Activated CD4-positive, alpha-beta T cell treated with anti-CD3 and anti-CD28 coated beads, Interleukin-2, amount 50 U/mL, for 48 hours (primary cell): ENCODE measurements at regions not wholly inside any gene's neighbourhood (a gene's known extent, or its start where the extent isn't known, plus 50 kb on each side); places are given as distances from the start of the nearest gene placed in this dataset.
"Not testable (repeated sequence)": the region's sequence is repeated elsewhere in the genome, so short reads cannot be mapped to it uniquely, and the experiment has no call there.

Source experiments
- DNase-seq, 2 experiments: peaks; one replicate each; pipeline ENCODE4 v3.0.0-alpha.2; 2020

DNA sequence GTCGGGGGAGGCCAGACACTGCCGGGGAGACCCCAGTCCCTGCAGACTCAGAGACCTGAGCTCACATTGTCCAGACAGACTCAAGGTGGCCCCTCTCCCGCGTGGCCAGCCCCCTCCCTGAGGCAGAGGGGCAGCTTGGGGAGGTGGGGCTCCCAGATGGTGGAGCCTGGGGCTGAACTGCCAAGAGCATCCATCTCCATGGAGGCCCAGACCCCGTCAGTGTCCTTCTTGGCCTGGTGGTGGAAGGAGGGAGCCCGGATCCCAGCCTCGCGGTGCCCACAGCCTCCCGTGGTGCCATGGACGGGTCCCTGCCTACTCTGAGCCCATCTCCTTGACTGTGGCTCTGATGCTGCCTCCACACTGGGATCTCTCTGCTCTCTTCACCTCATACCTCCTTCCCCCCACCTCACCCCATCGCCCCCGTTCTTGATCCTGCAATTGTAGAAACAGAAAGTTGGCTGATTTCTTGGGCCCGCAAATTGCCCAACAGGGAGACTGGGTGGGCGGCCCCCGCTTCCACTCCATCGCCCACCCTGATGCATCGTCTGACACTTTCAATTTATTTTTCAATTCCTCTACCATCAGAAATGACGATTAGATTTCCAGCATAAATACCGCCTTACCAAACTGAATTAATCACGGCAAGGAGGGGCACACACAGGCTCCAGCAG is 348.9 kb downstream of the MATN1 start:
- no peak for DNase-seq

DNA sequence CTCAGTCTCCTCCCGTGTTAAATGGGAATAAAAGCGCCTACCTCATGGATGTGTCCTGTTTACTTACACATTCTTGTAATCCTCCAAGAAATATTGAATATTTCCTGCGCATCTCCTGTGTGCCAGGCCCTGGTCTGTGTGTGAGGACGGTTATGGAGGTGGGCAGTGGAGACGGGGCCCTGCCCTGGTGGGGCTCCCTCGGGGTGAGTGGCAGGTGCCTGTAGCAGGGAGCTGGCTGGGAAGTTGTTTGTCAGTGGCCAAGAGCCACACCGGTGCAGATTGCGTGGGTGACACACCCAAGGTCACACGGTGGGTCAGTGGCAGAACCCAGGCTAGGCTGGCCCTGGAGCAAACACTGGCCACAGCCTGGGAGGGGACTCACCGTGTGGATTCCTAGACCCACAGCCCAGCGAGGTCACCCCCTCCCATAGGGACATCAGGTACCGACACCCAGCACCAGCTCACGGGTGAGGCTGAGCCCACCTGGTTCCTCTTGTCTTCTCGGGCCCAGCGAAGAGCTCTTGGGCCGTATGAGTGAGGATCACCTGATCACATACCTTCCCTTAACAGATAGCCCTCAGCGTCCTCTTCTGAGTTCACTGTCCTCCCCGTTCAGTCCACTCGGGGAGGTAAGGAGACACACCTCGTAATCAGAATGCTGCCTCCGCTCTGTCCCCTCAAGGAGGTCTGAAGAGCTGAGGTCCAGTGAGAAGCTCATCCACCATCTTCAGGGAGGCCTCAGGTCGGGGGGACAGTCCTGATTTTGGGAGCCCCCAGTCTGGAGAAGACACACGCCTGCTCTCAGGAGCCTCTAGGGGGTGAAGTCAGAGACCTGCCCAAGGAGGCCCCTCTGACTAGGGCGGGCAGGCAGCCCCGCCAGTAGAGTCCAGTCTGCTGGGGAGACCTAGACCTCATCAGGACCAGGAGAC is 349.6 kb downstream of the MATN1 start:
- DNase-seq: no peak

DNA sequence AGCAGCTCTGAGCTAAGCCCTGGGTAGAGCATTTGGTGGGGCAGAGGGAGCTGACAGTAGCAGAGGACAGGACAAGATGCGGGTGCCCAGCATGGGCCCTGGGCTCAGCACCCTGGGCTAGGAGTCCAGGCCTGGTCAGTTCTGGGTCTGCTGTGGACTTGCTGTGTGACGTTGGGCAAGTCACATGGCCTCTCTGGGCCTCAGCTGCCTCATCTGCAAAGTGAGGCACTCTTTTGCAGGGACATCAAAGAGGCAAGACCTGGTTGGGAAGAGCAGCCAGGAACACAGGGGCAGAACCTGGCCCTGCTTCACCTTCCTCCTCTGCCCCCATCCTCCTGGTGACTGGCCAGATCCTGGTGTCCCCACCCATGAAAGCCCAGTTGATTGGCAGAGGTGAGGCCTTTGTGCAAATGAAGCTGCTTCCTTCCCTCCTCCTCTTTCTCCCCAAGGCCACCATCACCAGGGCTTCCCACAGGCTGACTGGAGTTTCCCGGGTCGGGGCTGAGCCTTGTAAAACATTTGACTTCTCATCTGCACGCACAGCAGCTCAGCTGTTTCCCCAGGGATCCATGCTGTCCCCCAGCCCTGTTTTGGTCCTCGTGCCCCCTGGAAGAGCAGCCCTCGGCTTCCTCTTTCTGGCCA is 350.5 kb downstream of the MATN1 start:
- no peak for DNase-seq

DNA sequence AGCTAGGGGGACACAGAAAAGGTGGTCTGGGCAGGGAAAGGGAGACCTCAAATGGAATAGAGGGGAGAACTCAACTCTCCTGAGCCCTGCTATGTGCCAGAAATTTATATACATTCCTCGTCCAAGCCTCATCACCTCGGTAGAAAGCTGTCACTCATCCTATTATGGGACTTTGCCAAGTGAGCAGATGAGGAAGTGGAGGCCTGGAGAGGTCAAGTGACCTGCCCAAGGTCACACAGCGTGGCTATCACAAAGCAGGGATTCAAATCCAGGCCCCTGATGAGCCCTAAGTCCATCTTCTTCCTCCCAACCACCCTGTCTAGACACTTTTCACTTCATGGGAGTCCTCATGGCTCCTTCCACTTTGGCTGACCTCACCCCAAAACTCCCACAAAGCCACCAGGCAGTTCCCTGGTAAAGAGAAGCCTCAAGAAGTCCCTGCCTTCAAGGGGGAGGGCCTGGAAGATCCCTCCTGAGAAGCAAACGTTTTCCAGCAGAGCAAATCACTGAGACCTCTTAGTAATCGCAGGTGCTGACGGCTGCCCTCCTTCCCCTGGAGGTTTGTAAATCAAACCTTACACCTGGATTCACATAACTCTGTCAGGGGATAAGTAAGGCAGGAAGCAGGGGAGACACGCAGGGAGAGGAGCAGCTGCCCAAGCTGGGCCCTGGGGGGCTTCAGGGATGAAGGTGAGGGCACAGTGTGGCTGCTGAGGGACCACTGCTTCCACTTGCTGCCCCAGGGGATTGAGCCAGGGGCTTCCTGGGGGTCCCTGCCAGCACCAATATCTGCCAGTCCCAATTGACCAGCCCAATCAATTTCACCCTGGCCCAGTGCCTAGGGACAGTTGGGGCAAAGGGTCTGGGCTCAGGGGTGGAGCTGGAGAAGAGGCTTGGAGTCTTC is 351.2 kb downstream of the MATN1 start:
- DNase-seq: no peak

DNA sequence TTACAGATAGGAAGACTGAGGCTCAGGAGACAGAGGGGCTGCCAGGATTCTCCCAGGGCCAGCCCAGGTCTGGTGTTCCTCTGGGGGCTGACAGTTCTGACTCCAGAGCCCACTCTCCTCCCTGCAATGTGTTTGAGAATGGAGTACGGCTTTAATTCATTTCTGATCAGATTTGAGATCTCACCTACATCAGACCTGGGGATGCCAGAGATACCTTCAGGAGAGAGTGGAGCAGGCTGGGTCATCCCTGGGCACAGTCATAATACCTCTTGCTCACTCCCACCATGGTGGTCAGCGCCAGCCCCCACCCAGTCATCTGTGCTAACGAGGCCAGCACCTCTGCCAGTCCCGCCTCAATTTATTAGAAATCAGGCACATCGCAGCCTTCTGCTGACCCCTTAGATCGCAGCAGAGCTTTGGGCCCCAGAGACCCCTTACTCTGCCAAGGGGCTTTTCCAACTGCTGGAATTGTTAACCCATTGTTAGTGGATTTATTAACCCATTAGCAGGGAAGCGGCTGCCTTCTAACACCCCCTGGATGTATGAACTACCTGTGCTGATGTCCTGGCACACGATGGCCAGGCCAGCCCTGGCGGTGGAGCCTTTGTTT is 352.1 kb downstream of the MATN1 start:
- no peak for DNase-seq

DNA sequence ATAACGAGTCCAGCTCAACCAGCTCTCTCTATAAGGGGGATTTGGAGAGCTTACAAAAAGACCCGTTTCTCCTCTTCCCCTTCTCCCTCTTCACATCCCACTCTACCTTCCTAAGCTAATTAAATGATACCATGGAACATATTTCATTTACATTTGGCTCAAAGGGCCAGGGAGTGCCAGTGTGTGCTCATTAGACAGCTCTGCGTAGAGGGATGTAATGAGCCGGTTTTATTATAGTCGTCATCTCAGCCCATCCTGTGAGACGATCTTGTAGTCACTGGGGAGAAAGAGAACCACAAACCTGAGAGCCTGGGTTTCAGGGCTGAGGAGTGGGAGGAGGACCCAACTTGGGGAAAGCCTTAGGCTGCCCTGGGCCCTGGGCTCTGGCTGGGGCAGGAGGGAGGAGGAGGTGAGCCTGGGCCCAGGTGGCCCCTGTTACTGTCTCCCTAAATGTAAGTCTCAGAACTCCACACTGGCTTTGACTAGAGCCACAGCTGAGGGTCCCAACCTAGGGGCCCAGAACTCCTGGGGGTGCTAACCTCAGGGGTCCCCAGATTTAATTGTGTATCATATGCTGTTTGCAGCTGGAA is 354.6 kb downstream of the MATN1 start:
- no peak for DNase-seq

DNA sequence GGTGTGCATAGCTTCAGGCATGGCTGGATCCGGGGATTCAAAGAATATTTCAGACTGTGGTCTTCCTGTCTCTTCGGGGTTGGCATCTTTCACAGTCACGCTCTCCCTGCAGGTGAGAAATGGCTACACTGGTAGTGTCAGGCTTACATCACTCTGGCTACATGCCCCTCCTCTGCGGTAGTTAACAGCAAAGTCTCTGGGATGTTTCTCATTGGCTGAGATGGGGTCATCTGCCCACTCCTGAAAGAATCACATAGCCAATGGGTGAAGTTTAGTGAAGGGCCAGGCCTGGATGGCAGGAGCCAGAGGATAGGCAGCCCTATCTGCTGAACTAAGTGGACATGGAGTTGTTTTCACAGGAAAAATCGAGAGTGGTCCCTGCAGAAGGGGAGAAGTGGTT is 356.5 kb downstream of the MATN1 start:
- DNase-seq: no peak

DNA sequence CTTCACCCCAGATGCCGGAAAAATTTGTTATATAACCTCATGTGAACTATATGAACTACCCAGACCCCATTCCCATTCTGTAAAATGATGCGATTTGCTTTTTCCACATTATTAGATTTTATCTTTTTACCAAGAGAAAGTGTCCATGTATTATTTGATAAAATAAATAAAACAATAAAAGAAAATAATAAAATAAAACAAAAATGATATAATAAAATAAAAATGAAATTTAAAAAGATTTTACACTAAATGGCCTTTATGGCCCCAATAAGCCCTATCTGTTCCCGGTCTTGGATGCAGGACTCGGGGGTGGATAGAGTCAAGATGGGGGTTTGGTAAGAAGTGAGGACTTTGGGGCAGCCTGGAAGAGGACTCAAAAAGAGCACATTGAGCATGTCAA is 357.2 kb downstream of the MATN1 start:
- DNase-seq: no peak

DNA sequence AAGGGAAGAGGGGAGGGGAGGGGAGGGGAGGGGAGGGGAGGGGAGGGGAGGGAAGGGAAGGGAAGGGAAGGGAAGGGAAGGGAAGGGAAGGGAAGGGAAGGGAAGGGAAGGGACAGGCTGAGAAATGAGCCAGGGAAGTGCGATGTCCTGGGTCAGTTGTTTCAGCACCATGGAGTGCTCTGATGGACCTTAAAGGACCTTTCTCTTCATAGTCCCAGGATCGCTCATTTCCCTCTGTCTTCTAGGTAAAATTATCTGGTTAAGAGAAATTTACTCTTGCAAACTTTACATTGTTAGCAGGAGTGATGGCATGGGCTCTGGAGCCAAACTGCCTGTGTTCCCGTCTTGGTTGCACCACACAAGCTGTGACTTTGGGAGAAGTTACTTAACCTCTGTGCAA is 357.8 kb downstream of the MATN1 start:
- DNase-seq: no peak

DNA sequence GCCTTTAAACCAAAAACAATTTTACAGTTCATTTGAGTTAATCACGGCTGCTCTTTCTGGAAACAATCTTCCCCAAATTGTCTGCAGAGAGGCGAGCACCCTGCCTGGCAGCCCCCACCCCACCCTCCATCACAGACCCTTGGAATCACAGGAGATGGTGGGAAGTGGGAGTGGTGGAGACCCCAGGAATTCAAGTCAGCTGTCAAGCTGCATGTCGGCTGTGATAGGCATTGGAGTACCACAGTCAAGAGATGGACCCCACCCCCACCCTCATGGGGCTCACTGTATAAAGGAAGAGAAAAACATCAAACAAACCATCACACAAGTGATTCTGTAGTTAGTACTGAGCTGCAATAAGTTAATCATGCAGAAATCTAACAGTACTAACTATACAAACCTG is 360.4 kb downstream of the MATN1 start:
- no peak for DNase-seq

DNA sequence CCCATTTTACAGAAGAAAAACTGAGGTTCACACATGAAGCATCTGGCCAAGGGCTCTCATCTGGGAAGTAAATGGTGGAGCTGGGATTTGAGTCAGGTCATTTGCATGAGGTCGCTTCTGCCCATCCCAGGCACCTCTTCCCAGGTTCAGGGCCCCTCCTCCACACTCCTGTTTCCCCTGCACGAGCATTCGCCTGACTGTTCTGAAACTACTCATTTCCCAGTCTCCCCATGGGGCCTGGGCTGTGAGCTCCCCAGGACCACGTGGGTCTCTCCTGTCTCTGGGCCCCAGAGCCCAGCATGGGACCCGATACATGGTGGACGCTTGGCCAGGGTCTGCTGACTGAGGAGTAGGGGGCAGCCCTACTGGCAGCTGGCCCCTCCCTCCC is 360.8 kb downstream of the MATN1 start:
- no peak for DNase-seq

DNA sequence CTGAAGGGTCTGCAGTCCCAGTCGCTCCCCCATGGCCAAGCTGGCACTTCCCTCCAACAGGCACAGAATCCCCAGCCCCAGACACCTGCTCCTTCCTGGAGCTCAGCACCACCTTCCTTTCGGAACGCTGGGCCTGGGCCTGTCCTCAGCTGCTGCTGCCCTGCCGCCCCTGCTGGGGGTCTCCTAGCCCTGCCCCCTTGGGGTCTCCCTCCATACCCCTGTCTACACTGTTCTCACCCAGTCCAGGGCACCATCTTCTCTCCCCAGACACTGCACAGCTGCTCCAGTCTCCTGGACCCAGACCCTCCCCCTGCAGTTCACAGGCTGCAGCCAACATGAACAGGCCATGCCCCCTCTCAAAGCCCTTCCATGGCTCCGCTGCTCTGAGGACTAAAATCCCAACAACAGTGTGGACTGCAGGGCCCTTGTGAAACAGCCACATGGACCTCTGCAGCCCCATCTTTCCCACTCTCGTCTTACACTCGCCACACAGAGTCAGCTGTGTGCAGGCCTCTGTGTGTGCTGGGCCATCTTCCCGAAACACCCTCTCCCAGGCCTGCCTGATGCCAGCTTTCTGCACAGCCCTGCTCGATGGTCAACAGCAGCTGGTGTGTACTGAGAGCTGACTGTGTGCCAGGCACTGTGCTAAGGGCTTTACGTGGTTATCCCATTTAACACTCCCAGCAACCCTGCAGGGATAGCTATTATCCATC is 361.3 kb downstream of the MATN1 start:
- DNase-seq: not testable (repeated sequence)

DNA sequence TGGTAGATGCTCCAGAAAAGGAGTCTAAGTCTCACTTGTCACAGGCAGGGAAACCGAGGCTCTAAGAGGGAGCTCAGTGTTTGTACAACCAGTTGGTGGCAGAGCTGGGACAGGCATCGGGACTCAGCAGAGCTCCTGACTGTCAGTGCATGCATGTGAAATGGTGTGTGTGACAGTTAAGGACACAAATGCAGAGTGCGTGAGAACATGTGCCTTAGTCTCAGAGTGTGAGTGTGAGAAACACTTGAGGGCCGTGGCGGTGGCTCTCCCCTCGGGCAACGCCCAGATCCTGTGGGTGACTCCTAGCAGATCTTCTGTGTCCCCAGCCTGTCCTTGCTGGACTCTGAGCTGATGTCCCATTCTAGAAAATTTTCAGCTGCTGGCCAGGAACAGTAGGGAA is 362.6 kb downstream of the MATN1 start:
- no peak for DNase-seq

DNA sequence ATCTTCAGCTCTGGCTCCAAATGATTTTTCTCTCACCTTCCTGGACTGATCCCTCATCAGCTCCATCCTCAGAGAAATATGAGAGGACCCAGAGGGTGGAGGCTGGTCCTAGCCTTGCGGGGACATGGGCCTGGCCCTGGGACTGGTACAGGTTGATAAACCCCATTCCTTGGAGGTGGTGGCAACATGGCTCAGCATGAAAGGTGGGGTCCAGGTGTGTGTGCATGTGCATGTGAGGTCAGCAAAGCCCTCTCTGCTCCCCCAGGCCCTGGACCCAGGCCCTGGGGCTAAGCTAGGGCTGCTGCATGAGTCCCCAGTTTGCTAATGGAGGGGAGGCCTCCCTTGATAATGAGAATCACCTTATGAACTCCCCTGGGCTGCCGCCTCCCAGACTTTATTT is 363.1 kb downstream of the MATN1 start:
- DNase-seq: no peak

DNA sequence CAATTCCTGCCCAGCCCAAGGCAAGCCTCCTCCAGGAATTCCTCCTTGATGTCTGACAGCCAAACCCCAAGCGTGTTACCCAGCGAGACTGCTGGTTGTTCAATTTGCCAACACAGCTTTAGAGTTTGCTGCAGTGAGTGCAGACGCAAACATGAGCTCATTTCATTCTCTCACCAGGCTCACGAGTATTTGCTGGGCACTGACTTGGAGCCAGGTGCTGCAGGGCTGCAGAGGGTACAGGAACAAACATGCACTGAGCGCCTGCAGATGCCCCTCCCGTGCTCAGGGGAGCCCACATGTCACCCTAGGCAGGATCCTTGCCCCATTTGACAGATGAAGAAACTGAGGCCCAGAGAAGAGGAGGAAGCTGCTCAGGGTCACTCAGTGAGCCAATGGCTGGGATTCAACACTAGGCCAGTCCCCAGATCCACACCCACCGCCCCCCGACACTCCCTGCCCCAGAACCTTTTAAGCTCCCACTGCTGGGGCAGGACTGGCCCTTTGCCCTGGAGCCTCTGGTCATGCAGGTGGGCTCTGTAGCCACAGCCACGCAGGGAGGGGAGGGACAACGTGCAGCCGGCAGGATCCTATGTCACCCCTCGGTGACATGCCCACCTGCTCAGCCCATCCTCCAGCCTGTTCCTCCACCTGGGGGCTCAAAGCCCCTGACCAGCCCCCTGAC is 363.7 kb downstream of the MATN1 start:
- no peak for DNase-seq

DNA sequence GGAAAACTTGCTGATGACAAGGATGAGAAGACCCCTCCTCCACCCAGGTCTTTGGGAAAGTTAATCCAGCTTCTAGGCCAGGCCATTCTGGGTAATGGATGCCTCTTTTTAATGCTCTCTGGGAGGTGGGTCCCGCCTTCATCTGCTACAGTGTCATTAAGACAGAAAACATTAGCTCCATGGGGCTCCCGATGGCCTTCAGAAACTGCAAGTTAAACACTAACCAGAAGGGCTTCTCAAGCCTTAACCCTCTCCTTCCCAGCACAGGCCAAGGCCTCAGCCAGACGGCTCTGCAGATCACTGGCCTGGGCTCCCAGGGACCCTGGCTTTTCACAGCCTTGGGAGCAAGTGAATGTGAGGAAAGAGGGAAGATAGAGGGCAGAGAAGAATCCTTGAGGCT is 364.9 kb downstream of the MATN1 start:
- no peak for DNase-seq

DNA sequence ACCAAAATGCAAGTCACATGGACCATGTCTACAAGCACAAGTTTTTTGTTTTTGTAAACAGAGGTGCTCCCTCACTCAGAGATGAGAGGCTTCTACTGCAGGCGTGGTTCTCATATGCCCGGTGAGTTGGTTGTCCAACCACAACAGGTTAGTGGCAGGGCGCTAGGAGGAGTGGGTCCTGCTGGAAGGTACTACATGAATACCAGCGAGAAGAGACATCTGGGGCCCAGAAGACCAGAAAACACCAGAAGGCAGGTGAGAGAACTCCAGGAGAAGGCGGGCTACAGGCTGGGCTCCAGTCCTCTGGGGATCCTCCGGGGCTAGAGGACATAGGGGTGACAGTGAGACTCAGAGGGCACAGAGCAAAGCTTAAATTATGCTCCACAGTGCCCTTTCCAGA is 366.5 kb downstream of the MATN1 start:
- no peak for DNase-seq

DNA sequence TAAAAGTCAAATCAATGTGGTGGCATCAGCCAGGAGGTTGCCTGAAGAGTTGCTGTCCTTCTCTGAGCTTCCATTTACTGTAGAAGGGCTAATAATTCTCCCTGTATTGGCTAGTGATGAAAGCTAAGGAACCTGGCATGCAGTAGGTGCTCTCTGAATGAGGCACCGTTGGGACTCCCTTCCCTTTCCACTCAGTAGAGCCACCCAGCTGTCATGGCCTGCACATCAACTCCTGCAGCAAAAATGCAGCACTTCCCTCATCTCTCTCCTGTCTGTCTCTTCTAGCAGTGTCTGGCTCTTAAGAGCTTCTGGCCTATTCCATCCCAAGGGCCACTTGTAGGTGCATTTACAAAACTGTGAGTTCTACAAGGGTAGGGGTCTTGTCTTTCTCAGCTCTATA is 369.0 kb downstream of the MATN1 start:
- no peak for DNase-seq

DNA sequence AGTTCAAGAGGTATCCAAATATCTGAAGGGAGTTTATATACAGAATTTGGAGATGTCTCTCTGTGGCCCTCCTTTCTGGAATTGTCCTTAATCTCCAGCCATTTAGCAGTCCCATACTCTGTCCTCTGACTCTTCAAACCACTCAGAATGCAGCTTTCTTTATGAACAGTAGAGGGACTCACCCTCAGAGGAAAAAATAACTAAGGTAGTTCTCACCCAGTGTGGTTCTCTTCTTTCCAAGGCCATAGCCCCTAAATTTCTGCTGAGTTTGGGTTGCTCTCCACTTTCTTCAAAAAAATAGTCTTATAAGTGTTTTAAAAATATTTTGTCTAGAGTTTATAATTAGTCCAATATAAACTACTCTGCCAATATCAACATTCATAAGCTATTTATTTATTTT is 369.7 kb downstream of the MATN1 start:
- DNase-seq: no peak

DNA sequence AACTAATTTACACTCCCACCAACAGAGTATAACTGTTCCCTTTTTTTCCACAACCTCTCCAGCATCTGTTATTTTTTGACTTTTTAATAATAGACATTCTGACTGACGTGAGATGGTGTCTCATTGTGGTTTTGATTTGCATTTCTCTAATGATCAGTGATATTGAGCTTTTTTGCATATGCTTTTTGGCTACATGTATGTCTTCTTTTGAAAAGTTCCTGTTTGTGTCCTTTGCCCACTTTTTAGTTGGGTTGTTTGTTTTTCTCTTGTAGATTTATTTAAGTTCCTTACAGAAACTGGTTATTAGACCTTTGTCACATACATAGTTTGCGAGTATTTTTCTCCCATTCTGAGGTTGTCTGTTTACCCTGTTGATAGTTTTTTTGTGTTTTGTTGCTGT is 375.2 kb downstream of the MATN1 start:
- no peak for DNase-seq
